ENCODE measurements at regions not wholly inside any gene's neighbourhood (a gene's known extent, or its start where the extent isn't known, plus 50 kb on each side); places are given as distances from the start of the nearest gene placed in this dataset.

DNA sequence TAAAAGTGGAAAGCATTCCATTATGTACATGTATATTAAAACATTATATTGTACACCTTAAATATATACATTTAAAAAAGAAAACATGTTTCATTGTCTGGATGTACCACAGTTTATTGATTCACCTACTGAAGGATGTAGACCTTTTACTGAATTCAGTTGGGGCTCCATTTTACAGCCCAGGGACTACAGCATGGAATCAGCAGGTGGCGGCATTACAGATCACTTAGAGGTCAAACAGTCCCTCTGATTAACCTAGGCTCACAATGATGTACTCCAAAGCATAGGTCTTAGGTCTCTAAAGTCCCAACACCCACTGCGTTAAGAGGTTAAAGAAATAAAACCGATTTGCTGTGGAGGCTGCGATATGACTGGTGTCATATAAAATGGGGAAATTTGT, 490.9 kb downstream of the SHISA9 start:
- TF ChIP-seq, protein P1, sequence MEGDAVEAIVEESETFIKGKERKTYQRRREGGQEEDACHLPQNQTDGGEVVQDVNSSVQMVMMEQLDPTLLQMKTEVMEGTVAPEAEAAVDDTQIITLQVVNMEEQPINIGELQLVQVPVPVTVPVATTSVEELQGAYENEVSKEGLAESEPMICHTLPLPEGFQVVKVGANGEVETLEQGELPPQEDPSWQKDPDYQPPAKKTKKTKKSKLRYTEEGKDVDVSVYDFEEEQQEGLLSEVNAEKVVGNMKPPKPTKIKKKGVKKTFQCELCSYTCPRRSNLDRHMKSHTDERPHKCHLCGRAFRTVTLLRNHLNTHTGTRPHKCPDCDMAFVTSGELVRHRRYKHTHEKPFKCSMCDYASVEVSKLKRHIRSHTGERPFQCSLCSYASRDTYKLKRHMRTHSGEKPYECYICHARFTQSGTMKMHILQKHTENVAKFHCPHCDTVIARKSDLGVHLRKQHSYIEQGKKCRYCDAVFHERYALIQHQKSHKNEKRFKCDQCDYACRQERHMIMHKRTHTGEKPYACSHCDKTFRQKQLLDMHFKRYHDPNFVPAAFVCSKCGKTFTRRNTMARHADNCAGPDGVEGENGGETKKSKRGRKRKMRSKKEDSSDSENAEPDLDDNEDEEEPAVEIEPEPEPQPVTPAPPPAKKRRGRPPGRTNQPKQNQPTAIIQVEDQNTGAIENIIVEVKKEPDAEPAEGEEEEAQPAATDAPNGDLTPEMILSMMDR (IDR thresholded peaks at IDR 0.05; ENCODE audit: poor library complexity), result no peak
- no peak for TF ChIP-seq EZH2 (IDR thresholded peaks at IDR 0.05; ENCODE audit: borderline replicate concordance)

Data from hepatocyte (in vitro differentiated cells).